ENCODE measurements at regions not wholly inside any gene's neighbourhood (a gene's known extent, or its start where the extent isn't known, plus 50 kb on each side); places are given as distances from the start of the nearest gene placed in this dataset.

DNA sequence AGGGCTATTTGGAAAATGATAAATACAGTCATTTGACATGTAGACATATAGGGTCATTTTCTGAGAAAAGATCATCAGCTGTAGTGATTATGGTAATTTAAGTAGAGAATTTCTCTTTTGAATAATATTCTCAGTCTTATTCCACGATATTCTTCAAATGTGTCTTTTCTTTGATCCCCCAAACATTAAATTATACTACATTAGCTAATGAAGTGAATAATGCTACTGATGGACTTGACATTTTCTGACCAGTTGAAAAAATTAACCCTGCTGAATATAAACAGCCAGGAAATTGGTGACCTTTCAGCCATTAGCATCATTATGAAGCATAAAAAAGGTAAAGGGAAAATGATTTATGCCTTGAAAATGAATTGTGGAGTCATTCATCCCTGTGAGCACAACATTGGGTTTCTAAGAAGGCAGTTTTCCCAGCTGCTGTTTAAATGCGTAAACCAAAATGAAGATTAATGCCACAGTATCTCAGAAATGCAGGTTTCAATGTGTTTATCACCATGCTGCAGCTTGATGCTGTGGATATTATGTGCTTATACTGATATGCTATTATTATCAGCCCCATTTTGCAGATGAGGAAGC is 489.1 kb downstream of the KCTD16 start:
- no peak overlapping the region for H3K4me2 ChIP-seq (ENCODE audit: low read depth, low read length)
- TF ChIP-seq CHD1 (IDR thresholded peaks at IDR 0.05; ENCODE audit: low read depth, low read length) = no peak
- no peak overlapping the region for H2AK5ac ChIP-seq (ENCODE audit: low read depth, low read length)
- H4K91ac ChIP-seq (ENCODE audit: insufficient read depth, low read depth, low read length) = no peak overlapping the region
- no peak overlapping the region for H3K23ac ChIP-seq (ENCODE audit: low read depth, low read length)
- ChIA-PET POLR2A (ENCODE audit: unreplicated experiment) (no interaction called here), CTCF (interaction anchor here (1.5 kb wide), 1 partner anchor 12 kb away, joined by 3 read pairs; no protein-coding TSS in a partner anchor)
- no TSS peak for BruUV-seq (replicated peaks)
- H3K27me3 ChIP-seq (ENCODE audit: control insufficient read depth, insufficient read depth, low read length) = no peaks in the 10 kb centered on the region
- no peak overlapping the region for H2BK120ac ChIP-seq (ENCODE audit: low read depth, low read length)
- no peak overlapping the region for H4K5ac ChIP-seq (ENCODE audit: low read depth, low read length)
- no peaks in the 10 kb centered on the region for H3K4me1 ChIP-seq (ENCODE audit: control insufficient read depth, insufficient read depth, low read length)
- in situ Hi-C loops (cut with MboI; ENCODE audit: low sequenced_read_pairs) = no loop called here
- ATAC-seq (ENCODE audit: low read depth) = no peak
- H3K14ac ChIP-seq (replicated peaks; ENCODE audit: low read depth, low read length) = no peak overlapping the region
- no peak overlapping the region for H3K9ac ChIP-seq (ENCODE audit: low read depth, low read length)
- no peak overlapping the region for H4K8ac ChIP-seq (ENCODE audit: low read depth in 2 of 2, low read length in 2 of 2)
- dilution Hi-C loops (cut with HindIII; ENCODE audit: low sequenced_read_pairs, unreplicated experiment) = no loop called here
- H3K4ac ChIP-seq (ENCODE audit: low read depth, low read length) = no peak overlapping the region
- no peaks in the 10 kb centered on the region for H3K9me1 ChIP-seq (ENCODE audit: insufficient read depth, low read length)
- DNase-seq = no peak
- no peaks in the 10 kb centered on the region for H3K36me3 ChIP-seq (ENCODE audit: control insufficient read depth, insufficient read depth, low read length)
- no peak overlapping the region for H2BK20ac ChIP-seq (ENCODE audit: low read depth, low read length)
- H4K20me1 ChIP-seq (ENCODE audit: insufficient read depth, low read length) = no peaks in the 10 kb centered on the region
- no peak overlapping the region for H2AFZ ChIP-seq (replicated peaks; ENCODE audit: low read length, poor library complexity)
- no peak overlapping the region for H2BK5ac ChIP-seq (ENCODE audit: low read depth, low read length, poor library complexity, severe bottlenecking)
- no peak overlapping the region for H3K56ac ChIP-seq (ENCODE audit: extremely low read depth, insufficient read depth, low read length)
- no peak overlapping the region for H3K18ac ChIP-seq (ENCODE audit: low read depth, low read length)
- no CpG with 5 or more reads among the region's 2 CpGs for WGBS, 2 experiments (ENCODE audit: extremely low coverage in 2 of 2, insufficient read length in 1 of 2)
- H2BK15ac ChIP-seq (ENCODE audit: low read depth, low read length) = no peak overlapping the region
- H3K4me3 ChIP-seq (ENCODE audit: insufficient read depth, low read depth, low read length) = no peak overlapping the region
- intact Hi-C loops (cut with micrococcal nuclease) = no loop called here
- no peak overlapping the region for H3K27ac ChIP-seq (ENCODE audit: insufficient read depth, low read length)
- no peaks in the 10 kb centered on the region for H3K79me1 ChIP-seq (ENCODE audit: low read depth in 1 of 2, low read length in 2 of 2)
- no peak overlapping the region for H2AK9ac ChIP-seq (replicated peaks; ENCODE audit: low read depth, low read length, poor library complexity)
- H3K9me3 ChIP-seq (ENCODE audit: control insufficient read depth, insufficient read depth, low read length) = no peaks in the 10 kb centered on the region

All from IMR-90 (cell line).